SHP77 (cell line): ENCODE measurements at regions not wholly inside any gene's neighbourhood (a gene's known extent, or its start where the extent isn't known, plus 50 kb on each side); places are given as distances from the start of the nearest gene placed in this dataset.

Source experiments
- DNase-seq, 2 experiments: peaks; one replicate each; lab custom pipeline; 2025; lab: John Stamatoyannopoulos, UW

DNA sequence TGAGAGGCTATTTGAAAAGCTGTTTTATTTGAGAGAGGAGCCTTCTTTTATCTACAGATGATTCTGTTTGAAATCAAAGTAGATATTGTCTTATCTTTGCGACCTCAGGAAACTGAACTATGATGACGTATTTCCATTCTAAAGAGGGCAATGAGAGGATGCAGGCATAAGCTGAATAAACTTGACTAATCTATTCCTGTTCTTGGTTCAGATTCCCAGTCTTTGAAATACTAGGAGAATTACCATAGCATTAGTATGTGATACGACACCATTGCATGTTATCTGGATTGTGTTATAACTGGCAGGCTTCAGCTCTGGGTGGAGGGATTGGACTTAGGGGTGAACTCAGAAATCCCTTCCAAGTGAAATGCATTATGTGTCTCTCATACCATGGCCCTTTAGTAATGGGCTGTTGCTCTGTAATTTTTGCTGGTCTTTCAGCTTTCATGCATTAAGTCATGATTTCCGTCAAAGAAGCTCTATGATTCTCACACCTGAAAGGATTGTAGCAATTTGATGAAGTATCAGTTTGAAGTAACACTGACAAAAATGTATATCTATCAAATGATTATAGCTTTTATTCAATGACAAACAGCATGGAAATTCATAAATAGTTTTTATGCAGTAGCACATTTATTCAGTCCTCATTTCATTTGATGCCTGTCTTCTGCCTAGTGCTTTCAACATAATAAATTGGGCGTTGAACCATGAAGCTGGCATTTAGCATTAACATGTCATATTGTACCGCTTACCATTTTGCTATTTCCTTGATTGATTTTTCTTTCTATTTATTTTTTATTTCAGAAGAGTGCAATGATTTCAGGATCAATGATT lies 138.4 kb upstream of the SPACA1 start:
- no peak for DNase-seq

DNA sequence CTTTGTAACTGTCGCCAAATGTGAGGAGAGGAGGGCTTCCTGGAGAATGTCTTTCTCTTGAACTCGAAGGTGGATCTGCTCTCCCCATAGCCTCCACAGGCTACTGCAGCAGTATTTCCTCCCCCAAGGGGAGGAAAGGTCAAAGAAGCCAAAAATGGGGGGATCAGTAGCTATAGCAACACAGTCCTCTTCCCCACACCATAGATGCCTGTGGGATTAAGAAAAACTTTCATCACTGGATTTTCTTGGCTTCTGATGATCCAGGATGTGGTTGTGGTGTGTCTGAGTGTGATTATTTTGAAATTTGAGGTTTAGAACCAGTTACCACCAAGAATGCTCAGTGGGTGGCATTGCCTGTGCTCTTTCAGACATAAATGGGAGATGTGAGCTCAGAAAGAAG lies 140.1 kb upstream of the SPACA1 start:
- DNase-seq, result no peak

DNA sequence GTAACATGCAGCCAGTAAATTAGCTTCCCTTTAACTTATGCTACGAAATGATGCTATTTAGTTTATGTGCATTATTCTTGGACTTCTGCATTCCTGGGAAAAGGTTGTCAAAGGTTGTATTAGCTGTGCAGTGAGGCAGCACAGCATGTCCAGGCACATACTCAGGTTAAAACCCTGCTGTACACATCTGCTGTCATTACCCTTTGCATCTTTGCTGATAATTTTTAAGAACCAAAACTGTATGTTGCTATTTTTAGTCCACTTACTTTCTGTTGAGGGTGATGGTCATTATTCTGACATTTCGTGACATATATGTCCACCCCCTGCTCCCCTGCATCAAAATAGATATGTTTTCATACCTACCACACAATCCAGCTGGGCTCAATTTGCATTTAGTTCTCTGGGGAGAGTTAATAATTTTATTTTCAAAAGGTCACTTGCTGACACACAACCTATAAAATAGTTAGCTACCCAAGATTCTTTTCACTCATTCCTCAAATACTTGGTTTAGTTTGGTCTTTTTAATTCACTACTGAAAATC lies 142.5 kb upstream of the SPACA1 start:
- no peak for DNase-seq

DNA sequence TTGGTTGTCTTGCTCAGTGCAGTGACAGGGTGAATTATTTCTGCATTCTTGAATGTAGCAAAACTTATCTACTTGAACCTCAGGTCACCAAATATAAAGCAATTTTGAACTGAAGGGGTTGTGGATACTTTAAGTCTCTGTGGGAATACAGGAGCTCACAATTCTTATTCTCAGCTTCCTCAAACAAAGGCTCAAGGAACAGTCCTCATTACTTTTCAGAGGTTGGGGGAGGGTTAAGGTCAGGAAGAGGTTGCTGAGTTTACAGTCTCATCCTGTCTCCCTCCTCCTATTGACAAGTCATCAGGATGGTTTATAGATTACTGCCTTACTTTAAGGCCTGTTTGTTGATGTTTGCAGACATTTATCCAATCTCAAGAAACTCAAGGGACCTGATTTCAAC lies 143.6 kb upstream of the SPACA1 start:
- no peak for DNase-seq

DNA sequence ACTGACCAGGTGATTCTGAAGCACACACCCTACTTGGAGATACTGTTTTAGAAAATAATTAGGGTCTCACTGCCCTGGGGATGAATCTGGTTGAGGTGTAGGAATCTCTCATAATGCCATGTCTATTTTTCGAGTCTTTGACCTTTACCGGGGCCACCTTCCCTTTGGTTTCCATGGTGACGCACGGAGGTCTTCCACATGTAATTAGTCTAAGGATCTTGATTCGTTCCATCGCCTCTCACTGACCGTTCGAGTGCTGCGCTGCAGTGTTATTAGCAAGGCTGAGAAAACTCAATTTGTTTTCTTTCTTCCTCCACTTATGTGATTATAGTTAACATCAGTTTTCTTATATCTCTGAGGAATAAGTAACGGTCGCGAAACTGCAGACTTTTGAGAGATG lies 144.3 kb upstream of the SPACA1 start:
- DNase-seq, result no peak

DNA sequence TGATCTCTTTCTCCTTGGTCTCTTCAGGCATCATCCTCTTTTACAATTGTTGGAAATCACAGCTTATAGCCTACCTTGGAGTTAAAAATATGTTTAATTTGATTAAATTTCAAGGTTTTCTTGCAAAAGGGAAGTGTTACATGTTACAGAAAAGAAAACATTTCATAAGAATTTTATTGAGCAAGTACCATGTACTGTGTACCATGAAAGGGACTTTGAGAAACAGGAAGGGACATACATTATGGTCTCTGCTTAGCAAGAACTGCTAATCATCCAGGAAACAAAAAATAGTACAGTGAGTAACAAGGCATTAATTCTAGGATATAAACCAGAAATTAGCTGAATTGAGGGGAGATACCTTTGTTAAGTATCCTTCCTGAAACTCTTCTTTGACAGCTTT lies 145.3 kb upstream of the SPACA1 start:
- DNase-seq, result no peak

DNA sequence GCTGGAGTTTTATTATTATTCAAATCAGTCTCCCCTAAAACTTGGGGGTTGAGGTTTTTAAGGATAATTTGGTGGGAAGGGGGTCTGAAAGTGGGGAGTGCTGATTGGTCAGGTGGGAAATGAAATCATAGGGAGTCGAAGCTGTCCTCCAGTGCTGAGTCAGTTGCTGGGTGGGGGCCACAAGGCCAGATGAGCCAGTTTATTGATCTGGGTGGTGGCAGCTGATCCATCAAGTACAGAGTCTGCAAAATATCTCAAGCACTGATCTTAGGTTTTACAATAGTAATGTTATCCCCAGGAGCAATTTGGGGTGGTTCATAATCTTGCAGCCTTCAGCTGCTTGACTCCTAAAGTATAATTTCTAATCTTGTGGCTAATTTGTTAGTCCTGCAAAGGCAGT lies 146.0 kb upstream of the SPACA1 start:
- no peak for DNase-seq

DNA sequence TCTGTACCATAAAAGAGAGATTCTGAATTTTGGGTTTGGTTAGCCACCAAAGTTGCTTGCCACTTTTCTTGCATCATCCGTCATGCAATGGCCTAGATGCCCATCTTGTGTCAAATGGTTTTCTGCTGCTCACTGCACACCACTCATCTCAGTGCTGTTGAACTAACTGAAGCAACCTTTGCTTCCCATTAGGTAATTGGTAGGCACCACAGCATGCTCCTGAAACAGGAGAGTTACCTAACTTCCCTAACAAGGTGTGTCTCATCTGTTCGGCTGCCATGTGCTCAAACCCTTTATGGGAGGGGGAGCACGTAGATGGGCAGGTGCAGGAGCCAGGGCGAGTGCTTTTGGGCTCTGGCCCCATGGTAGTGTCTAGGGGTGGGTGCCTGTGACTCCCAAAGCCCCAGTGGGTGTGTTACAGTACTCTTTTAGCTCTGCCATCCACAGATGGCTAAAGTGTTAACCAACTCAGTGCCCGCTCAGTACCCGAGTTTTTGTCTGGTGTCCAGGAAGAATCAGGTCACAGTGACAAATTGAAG lies 147.4 kb upstream of the SPACA1 start:
- DNase-seq, result no peak

DNA sequence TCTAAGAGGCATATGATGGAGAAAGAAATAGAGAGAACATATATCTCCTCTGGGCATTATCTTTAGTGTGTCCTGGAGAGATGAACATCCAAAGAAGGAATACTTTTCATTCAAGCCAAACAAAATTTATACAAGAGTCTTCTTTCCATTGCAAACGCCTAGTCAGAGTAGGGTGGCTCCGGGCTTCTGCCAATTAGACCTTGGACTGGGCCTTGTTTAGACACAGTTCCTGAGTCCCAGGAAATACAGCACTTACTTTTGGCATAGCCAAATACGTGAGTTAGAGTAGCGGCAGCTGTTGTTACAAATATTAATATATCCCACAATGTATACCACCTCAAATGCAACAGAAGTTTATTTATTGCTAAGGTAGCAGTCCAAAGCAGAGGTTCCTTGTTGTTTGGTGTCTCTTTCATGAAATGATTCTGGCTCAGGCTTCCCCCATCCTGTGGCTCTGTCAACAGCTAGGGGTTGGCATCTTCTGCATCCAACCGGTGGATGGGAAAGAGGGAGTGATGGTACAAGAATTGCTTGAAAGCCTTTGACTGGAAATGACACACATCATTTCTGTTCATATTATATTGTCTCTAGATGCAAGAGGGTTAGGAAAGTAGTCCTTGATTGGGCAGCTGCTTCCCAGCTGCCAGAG lies 148.0 kb upstream of the SPACA1 start:
- no peak for DNase-seq

DNA sequence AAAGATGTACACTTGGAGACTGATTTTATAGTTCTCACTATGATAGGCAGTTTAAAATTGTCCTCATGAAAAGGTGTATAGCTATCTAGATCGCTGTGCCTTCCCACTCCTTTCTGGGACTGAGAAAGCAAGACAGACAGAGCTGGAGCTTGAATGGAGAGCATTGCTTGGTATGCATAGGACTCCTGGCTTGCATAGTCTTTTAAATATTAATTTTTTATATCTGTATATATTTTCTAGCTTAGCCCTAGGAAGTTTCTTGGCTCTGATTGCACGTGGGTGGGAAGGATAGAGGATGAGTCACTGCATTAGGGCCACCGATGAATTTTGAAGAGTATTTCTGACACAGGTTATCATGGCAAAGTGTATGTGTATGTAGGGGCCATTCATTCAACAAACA lies 150.0 kb upstream of the SPACA1 start:
- DNase-seq, result no peak

DNA sequence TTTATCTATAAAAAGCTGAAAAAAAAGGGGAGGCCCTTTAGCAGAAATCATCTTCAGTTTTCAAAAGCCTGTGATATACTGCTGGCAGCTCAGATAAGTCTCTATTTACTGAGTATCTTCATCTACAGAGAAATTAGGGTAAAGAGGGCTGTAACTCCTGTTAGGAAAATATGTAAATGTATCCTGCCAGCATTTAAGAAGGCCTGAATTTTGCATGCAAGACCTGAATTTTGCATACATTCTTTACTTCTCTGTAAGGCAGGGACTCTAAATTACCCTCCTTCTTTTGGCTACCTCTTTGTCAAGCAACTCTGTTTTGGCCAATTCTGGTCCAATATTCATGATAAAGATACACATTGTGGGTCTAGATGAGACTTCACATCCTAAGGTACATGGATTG lies 150.6 kb upstream of the SPACA1 start:
- DNase-seq, result no peak

DNA sequence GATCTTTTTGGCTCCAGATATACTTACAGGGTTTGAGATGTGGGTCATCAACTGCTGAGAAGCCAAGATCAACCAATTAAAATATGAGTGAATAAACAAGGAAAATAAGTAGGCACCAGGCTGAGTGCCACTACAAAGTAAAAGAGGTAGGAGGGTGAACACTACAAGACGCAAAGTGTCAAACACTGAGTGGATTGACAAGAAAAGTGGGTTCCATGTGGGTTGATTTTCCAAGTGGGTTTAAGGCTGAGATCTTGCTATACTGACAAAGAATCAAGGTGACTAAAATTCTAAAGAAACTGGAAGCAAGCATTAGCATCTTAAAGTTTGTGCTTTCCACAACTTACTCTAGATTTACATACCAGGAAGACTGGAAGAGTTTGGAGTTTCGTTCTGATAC lies 160.4 kb upstream of the SPACA1 start:
- no peak for DNase-seq

DNA sequence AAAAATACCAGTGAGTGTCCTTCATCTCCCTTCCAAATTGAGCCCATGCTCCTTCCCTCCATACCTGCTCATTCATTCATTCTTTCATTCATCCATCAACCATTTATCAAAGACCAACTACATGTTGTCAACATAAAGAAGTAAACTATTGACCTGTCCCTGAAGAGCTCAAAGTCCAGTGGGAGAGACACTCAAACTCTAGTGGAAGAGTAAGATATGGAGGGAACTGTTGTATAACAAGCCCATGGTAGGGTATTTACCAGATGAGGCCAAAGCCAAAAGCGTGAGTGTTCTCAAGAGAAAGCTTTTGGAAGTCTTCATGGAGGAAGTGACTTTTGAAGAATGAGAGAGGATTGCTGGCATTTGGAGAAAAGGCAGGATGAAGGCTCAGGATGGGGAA lies 163.4 kb upstream of the SPACA1 start:
- no peak for DNase-seq

DNA sequence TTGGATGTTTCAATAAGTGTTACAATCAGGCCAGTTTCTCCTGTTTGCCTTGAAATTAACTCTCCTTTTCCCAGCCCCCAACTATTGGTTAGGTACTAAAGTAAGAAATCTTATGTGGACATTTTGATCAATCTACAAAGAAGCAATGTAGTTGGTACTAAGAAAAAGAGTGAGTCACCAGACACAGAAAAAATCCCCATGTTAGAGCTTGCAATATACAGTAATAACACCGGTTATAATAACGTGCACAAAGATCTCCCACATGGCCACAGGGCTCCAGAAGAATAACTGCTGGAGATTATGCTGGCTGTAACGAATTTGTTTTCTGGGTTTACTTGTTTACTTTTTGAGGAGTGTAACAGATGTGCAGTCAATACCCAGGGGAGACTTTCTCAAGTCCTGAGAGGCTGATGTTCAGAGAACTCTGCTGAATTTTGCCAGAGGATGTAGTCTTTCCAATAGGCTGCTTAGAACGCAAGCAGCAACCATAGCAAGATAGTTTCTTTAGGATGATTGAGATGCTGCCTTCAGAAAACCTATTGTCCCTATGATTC lies 166.2 kb upstream of the SPACA1 start:
- no peak for DNase-seq

DNA sequence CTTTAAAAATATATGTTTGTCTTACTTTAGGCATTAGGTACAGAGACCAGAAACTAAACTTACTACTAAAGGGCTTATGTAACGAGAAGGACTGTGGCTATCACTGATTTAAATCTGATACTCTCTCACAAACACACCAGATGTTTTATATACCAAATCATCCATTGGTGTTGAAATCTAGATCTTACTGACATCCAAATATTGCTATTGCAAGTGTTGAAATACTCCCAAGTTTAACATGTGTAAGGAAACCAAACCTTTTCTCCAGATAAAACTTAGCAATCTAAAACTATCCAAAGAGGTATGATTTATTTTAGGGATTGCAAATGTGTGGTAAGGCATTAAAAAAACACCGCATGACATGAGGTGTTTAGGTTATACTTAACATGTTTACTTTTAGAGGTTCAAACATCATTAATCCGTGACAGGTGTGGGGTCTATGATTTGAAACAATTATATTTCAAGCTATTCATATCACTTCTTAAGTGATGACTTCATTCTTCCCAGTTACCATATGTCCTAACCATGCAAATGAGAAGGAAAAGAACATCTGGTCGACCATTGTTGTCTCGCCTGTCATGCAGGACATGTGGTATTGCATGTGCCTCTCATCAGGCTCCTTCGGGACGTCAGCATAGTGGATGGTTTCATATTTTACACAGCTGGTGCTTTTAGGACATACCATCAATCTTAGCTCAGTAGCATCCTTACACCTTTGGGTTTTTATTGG lies 168.3 kb upstream of the SPACA1 start:
- peak; percentile 74 to 90 for DNase-seq

DNA sequence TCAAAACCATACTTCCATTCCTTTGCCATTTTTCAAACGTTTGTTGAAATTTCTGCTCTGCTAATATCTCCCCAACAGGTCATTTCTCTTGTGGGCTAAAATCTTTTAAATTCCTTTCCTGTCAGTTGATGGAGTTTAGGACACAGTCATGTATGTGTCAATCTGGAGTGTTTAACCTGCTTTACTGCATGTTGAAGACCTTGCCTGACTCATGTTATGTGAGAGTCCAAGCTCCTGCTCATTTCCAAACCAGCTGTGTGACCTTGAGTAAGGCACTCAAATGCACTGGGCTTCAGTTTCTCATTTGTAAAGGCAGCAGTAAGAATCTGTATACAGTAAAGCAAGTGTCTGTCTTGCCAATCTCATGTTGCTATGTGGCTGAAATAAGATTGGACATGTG lies 171.9 kb upstream of the SPACA1 start:
- DNase-seq, result no peak

DNA sequence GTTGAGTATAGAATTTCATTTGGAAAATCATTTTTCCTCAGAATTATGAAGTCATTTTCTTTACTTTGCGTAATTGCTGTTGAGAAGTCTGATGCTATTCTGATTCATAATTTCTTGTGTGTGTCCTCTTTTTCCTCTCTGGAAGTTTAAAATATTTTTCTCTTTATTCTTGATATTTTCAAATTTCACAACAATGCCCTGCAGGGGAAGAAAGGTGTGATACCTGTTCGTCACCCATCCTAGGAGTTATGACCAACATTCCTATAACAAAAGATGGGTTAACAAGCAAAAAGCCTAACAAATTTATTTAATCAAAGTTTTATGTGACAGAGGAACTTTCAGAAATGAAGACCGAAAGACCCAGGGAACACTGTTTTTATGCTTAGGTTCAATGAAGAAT lies 171.5 kb upstream of the AKIRIN2 start:
- no peak for DNase-seq

DNA sequence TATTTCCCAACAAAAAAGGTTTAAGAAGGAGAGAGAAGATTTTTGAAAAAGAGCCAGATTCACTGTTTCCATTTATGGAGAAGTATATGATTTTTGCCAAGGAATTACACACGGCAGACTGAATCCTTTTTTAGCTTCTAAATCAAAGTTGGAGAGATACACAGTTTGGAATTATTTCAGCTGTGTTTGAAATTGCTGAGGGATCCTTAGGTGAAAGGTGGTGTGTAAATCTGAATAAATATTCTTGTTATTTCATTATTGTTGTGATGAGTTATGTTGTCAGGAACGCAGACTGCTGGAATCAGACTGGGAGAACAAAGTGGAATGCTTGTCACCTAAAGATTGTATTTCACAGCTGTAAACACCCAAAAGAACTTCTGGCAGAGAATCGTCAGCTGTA lies 168.5 kb upstream of the AKIRIN2 start:
- no peak for DNase-seq

DNA sequence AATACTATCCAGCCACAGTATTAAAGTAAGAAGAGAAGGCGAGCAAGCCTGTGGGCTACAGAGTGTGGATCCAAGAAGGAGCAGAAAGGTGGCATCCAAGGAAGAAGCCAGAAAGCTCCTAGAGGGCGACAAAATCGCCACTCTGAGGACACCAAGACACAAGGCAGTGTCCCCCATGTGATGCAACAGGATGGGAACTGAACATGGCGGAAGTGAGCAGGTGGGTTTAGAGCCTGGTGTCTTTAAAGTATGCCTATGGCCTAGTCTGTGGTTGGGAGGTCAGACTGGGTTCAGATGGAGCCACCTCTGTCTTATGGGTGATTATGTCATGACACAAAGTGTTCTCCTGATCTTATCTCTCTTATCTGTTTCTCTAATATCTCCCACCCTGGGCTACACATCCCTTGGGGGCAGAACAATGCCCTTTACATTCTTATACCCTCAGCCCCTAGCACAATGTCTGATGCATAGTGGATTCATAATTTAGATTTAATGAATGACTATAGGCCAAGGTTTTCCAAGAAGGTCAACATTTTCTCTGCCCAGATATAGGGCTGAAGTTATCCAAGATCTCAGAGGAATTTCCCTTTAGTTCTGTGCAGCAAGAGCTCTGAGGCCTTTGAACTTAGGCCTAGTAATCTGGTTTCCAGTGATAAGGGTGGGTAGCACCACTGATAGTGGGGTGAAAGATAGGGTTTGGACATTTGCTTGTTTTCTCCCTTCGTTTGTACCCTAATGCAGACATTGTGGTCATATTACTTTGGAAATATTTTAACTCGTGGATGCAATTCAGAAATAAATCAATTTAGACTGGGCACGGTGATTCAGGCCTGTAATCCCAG lies 167.3 kb upstream of the AKIRIN2 start:
- DNase-seq, result no peak

DNA sequence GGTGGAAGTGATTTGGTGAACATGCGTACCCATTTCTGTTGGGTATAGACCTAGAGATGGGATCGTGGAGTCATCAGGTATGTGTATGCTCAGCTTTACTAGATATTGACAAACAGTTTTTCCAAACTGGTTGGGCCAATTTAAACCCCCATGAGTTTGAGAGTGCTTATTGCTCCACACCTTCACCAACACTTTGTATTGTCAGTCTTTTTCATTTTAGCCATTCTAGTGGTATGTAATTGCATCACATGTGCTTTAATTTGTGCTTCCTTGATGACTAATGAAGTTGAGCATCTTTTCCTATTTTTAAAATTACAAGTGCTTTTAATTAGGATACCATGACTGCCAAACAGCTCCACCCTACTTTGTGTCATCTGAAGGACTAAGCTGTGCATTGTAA lies 158.9 kb upstream of the AKIRIN2 start:
- DNase-seq, result no peak

DNA sequence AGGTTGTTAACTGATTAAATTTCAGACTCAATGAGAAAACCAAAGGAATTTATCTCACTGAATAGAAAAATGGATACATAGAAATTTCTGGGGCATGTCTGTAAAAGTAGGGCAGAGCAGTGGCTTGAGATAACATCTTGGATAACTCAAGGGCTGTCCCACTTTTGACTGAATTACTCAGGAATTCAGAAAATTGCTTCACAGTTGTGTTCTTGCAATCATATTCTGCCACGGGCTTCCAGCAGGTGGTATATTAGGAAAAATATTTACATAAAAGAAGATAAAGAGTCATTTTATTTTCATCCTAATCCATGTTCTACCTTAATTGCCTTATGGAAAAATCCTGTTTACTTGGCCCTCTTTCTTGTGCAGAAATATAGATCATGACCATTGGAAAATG lies 156.4 kb upstream of the AKIRIN2 start:
- DNase-seq, result no peak
